LNCaP clone FGC (cell line): ENCODE measurements at regions not wholly inside any gene's neighbourhood (a gene's known extent, or its start where the extent isn't known, plus 50 kb on each side); places are given as distances from the start of the nearest gene placed in this dataset.

Source experiments
- DNase-seq: peaks from one replicate; pipeline ENCODE4 v3.0.0-alpha.2; 2011; ENCODE audit warnings: low read depth
- H3K4me3 ChIP-seq: 2 replicates; pipeline ENCODE4 v1.5.1; 2011; ENCODE audit warnings: mild to moderate bottlenecking, low read depth, low read length, control low read depth
- CTCF ChIP-seq: IDR thresholded peaks from 2 replicates; pipeline ENCODE4 v1.5.1; 2012; ENCODE audit warnings: mild to moderate bottlenecking; ENCODE audit not compliant: control insufficient read depth, insufficient read depth; ENCODE audit errors: extremely low read depth

GRCh38 chr4:17092736-17093437 lies 194.4 kb upstream of the LDB2 start:
- DNase-seq: no peak
- H3K4me3 ChIP-seq: no peak overlapping the region
- no peak for TF ChIP-seq CTCF

- no peak for TF ChIP-seq CTCF
- DNase-seq: no peak
Measured at GRCh38 chr4:17091104-17091503, 192.7 kb upstream of the LDB2 start.

GRCh38 chr4:17090063-17090462 lies 191.6 kb upstream of the LDB2 start:
- no peak for TF ChIP-seq CTCF
- no peak overlapping the region for H3K4me3 ChIP-seq
- DNase-seq: no peak

More at GRCh38 chr4:17091104-17091503, 192.7 kb upstream of the LDB2 start:
- no peak overlapping the region for H3K4me3 ChIP-seq

- no peak overlapping the region for H3K4me3 ChIP-seq
- TF ChIP-seq CTCF: no peak
- no peak for DNase-seq
Measured at GRCh38 chr4:17085416-17085815, 187.0 kb upstream of the LDB2 start.

GRCh38 chr4:17082186-17082585 lies 183.7 kb upstream of the LDB2 start:
- TF ChIP-seq CTCF: no peak
- H3K4me3 ChIP-seq: no peak overlapping the region
- DNase-seq: no peak

GRCh38 chr4:17081179-17081578 lies 182.7 kb upstream of the LDB2 start:
- TF ChIP-seq CTCF: no peak
- no peak for DNase-seq
- H3K4me3 ChIP-seq: no peak overlapping the region

- H3K4me3 ChIP-seq: no peak overlapping the region
- no peak for DNase-seq
- TF ChIP-seq CTCF: no peak
Measured at GRCh38 chr4:17077105-17077504, 178.7 kb upstream of the LDB2 start.
